ENCODE measurements at regions not wholly inside any gene's neighbourhood (a gene's known extent, or its start where the extent isn't known, plus 50 kb on each side); places are given as distances from the start of the nearest gene placed in this dataset.

GRCh38 chr3:39637807-39638206 lies 170.3 kb downstream of the MOBP start:
- no peaks in the 10 kb centered on the region for H3K9me3 Mint-ChIP-seq
- H3K4me1 ChIP-seq: no peaks in the 10 kb centered on the region
- no peaks in the 10 kb centered on the region for H3K27me3 ChIP-seq
- no peak for DNase-seq (ENCODE audit: low spot score)
- no peaks in the 10 kb centered on the region for H3K36me3 ChIP-seq
- H3K4me1 Mint-ChIP-seq: peaks cover 12% of the 10 kb centered on the region
- no peaks in the 10 kb centered on the region for H3K79me2 ChIP-seq (ENCODE audit: low read depth)
- no peak overlapping the region for H3K27ac ChIP-seq
- no peak for TF ChIP-seq EZH2 (IDR thresholded peaks at IDR 0.05)
- TF ChIP-seq, protein P1, sequence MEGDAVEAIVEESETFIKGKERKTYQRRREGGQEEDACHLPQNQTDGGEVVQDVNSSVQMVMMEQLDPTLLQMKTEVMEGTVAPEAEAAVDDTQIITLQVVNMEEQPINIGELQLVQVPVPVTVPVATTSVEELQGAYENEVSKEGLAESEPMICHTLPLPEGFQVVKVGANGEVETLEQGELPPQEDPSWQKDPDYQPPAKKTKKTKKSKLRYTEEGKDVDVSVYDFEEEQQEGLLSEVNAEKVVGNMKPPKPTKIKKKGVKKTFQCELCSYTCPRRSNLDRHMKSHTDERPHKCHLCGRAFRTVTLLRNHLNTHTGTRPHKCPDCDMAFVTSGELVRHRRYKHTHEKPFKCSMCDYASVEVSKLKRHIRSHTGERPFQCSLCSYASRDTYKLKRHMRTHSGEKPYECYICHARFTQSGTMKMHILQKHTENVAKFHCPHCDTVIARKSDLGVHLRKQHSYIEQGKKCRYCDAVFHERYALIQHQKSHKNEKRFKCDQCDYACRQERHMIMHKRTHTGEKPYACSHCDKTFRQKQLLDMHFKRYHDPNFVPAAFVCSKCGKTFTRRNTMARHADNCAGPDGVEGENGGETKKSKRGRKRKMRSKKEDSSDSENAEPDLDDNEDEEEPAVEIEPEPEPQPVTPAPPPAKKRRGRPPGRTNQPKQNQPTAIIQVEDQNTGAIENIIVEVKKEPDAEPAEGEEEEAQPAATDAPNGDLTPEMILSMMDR (IDR thresholded peaks at IDR 0.05): peak; percentile 26
- H3K27me3 Mint-ChIP-seq (ENCODE audit: insufficient read depth, low read depth): no peaks in the 10 kb centered on the region
- H3K4me2 ChIP-seq: no peak overlapping the region
- H2AFZ ChIP-seq (replicated peaks): no peak overlapping the region
- no peaks in the 10 kb centered on the region for H3K36me3 Mint-ChIP-seq
- H3K27ac Mint-ChIP-seq: no peak overlapping the region
- no peaks in the 10 kb centered on the region for H3F3A ChIP-seq (ENCODE audit: low read depth)
- H3K4me3 ChIP-seq: no peak overlapping the region
- H4K20me1 ChIP-seq (ENCODE audit: low read depth): no peaks in the 10 kb centered on the region
- H3K4me3 Mint-ChIP-seq: no peak overlapping the region
- no peaks in the 10 kb centered on the region for H3K9me3 ChIP-seq (ENCODE audit: low read depth)
- H3K9ac ChIP-seq: no peak overlapping the region

DNA sequence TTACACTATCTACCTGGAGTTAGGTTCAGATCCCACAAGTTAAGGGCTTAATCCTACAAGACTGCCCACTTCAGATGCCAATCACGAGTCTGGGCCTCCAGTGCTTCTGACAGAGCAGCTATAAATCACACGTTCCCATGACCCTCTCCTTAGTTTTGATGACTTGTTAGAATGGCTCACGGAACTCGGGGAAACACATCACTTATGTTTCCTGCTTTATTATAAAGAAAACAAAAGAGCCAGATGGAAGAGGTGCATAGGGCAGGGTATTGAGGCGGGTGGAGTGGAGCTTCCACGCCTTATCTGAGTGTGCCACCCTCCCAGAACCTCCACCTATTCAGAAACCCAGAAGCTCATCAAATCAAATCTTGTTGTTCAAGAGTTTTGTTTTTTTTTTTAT lies 170.8 kb downstream of the MOBP start:
- H3K4me2 ChIP-seq: no peak overlapping the region
- H3K27ac Mint-ChIP-seq: no peak overlapping the region

GRCh38 chr3:39639344-39640236 lies 169.8 kb upstream of the MYRIP start:
- Histone ChIP-seq H4K20me1 (ENCODE audit: low read depth) (no peaks in the 10 kb centered on the region), H3K79me2 (ENCODE audit: low read depth) (no peaks in the 10 kb centered on the region), H3K9ac (no peak overlapping the region), H3K4me1 (no peaks in the 10 kb centered on the region), H3K4me2 (no peak overlapping the region), H3K4me3 (no peak overlapping the region), H3K9me3 (ENCODE audit: low read depth) (no peaks in the 10 kb centered on the region), H3K36me3 (no peaks in the 10 kb centered on the region), H3K27ac (no peak overlapping the region), H3K27me3 (no peaks in the 10 kb centered on the region), H3F3A (ENCODE audit: low read depth) (no peaks in the 10 kb centered on the region), H2AFZ (replicated peaks) (no peak overlapping the region)
- TF ChIP-seq EZH2phosphoT487 (IDR thresholded peaks at IDR 0.05) (no peak), EZH2 (IDR thresholded peaks at IDR 0.05) (no peak)
- TF ChIP-seq, protein P1 (IDR thresholded peaks at IDR 0.05): no peak
- Mint-ChIP-seq H3K36me3 (no peaks in the 10 kb centered on the region), H3K9me3 (no peaks in the 10 kb centered on the region), H3K4me3 (no peak overlapping the region), H3K27me3 (ENCODE audit: insufficient read depth, low read depth) (no peaks in the 10 kb centered on the region), H3K4me1 (peaks cover 12% of the 10 kb centered on the region), H3K27ac (no peak overlapping the region)
- DNase-seq (ENCODE audit: low spot score): peak; percentile 3

More for the DNA sequence above, 170.8 kb downstream of the MOBP start:
- H3K4me1 ChIP-seq: no peaks in the 10 kb centered on the region
- H3K9ac ChIP-seq: no peak overlapping the region
- H2AFZ ChIP-seq (replicated peaks): no peak overlapping the region
- no peaks in the 10 kb centered on the region for H3K36me3 Mint-ChIP-seq
- no peaks in the 10 kb centered on the region for H3K27me3 ChIP-seq
- H3K4me3 Mint-ChIP-seq: no peak overlapping the region
- no peaks in the 10 kb centered on the region for H3K9me3 ChIP-seq (ENCODE audit: low read depth)
- no peaks in the 10 kb centered on the region for H3K27me3 Mint-ChIP-seq (ENCODE audit: insufficient read depth, low read depth)
- H3K27ac ChIP-seq: no peak overlapping the region
- TF ChIP-seq EZH2phosphoT487 (IDR thresholded peaks at IDR 0.05) (no peak), EZH2 (IDR thresholded peaks at IDR 0.05) (no peak)
- TF ChIP-seq, protein P1 (IDR thresholded peaks at IDR 0.05): no peak
- H3K4me1 Mint-ChIP-seq: peaks cover 12% of the 10 kb centered on the region
- H3K79me2 ChIP-seq (ENCODE audit: low read depth): no peaks in the 10 kb centered on the region
- no peaks in the 10 kb centered on the region for H3K9me3 Mint-ChIP-seq
- no peaks in the 10 kb centered on the region for H4K20me1 ChIP-seq (ENCODE audit: low read depth)
- H3K4me3 ChIP-seq: no peak overlapping the region
- no peak for DNase-seq (ENCODE audit: low spot score)
- H3F3A ChIP-seq (ENCODE audit: low read depth): no peaks in the 10 kb centered on the region
- H3K36me3 ChIP-seq: no peaks in the 10 kb centered on the region

All from neural progenitor cell (in vitro differentiated cells).